GM12878 (cell line): ENCODE measurements at regions not wholly inside any gene's neighbourhood (a gene's known extent, or its start where the extent isn't known, plus 50 kb on each side); places are given as distances from the start of the nearest gene placed in this dataset.

Source experiments
- ATAC-seq: fragments of 200-7000 bp; cut with Tn5 transposase; 3 replicates; pipeline ENCODE4 v1.9.1; 2020; ENCODE audit warnings: mild to moderate bottlenecking, moderate library complexity
- BruUV-seq: library from RNA; stranded (reverse); fragments of 400-500 nt; replicated peaks from 2 replicates; lab custom pipeline; 2021; lab: Mats Ljungman, UMichigan
- CTCF ChIA-PET: fragments of 300-600 bp; sonication (Branson Sonifier 250); formaldehyde crosslinking; extraction: SDS; loops from one replicate; lab custom pipeline; 2021; ENCODE audit warnings: inconsistent platforms; lab: Yijun Ruan, JAX
- POLR2A ChIA-PET: fragments of 350-600 bp; formaldehyde crosslinking; extraction: SDS; loops from one replicate; lab custom pipeline; 2021; ENCODE audit warnings: inconsistent platforms; lab: Charles Lee
- RAD21 ChIA-PET: fragments of 300-600 bp; sonication (Branson Sonifier 250); formaldehyde crosslinking; loops from one replicate; lab custom pipeline; 2023; ENCODE audit warnings: antibody characterized with exemption; ENCODE audit not compliant: unreplicated experiment; lab: Charles Lee
- SMC1A ChIA-PET: fragments of 300-600 bp; sonication (Branson Sonifier 250); formaldehyde crosslinking; loops from one replicate; lab custom pipeline; 2023; ENCODE audit not compliant: unreplicated experiment, uncharacterized antibody; lab: Charles Lee
- DNase-seq: peaks from one replicate; pipeline ENCODE4 v3.0.0-alpha.2; 2011; ENCODE audit warnings: low read depth, low spot score
- FAIRE-seq: peaks from 3 replicates; lab custom pipeline; 2011; peaks lifted over from hg19 to GRCh38; lab: Jason Lieb, UNC
- H2AFZ ChIP-seq: 2 replicates; pipeline ENCODE4 v1.6.0; 2011; ENCODE audit warnings: low read depth, low read length, control low read depth; ENCODE audit not compliant: control insufficient read depth
- H3K27ac ChIP-seq: 2 replicates; pipeline ENCODE4 v1.5.1; 2011; ENCODE audit warnings: control low read depth; ENCODE audit not compliant: control insufficient read depth, insufficient read depth
- H3K27me3 ChIP-seq, 2 experiments: replicated peaks in 1 of 2; 2 replicates each; pipeline versions ENCODE4 v1.6.0 to v1.6.1; 2011; ENCODE audit warnings: low read length in 1 of 2; ENCODE audit not compliant: control insufficient read depth in 2 of 2, insufficient read depth in 2 of 2
- H3K36me3 ChIP-seq, 2 experiments: 2 replicates each; pipeline ENCODE4 v1.5.1; 2011; ENCODE audit warnings: low read length in 1 of 2; ENCODE audit not compliant: control insufficient read depth in 2 of 2, insufficient read depth in 2 of 2
- H3K4me1 ChIP-seq: 2 replicates; pipeline ENCODE4 v1.6.1; 2011; ENCODE audit warnings: mild to moderate bottlenecking, low read length, moderate library complexity, mixed read lengths; ENCODE audit not compliant: control insufficient read depth, insufficient read depth
- H3K4me2 ChIP-seq: 2 replicates; pipeline ENCODE4 v1.6.0; 2011; ENCODE audit warnings: control low read depth; ENCODE audit not compliant: control insufficient read depth, insufficient read depth
- H3K4me3 ChIP-seq: fragments of 200-600 bp; sonication (generic); 2 replicates; pipeline ENCODE4 v1.5.1; 2016
- H3K79me2 ChIP-seq: 2 replicates; pipeline ENCODE4 v1.6.0; 2011; ENCODE audit warnings: low read length; ENCODE audit not compliant: control insufficient read depth, insufficient read depth
- H3K9ac ChIP-seq: 2 replicates; pipeline ENCODE4 v1.8.0; 2011; ENCODE audit warnings: low read length, control low read depth, mixed read lengths; ENCODE audit not compliant: control insufficient read depth, insufficient read depth
- H3K9me3 ChIP-seq: replicated peaks from 3 replicates; pipeline ENCODE4 v1.5.1; 2011; ENCODE audit warnings: mild to moderate bottlenecking, low read length; ENCODE audit not compliant: control insufficient read depth, insufficient read depth
- H4K20me1 ChIP-seq: 2 replicates; pipeline ENCODE4 v1.6.0; 2011; ENCODE audit not compliant: control insufficient read depth, insufficient read depth
- BRCA1 ChIP-seq: IDR thresholded peaks from 2 replicates; pipeline ENCODE4 v1.6.1; 2011; ENCODE audit warnings: low read depth, low read length, improper control_type of control experiment
- EZH2 ChIP-seq: IDR thresholded peaks from 2 replicates; pipeline ENCODE4 v1.6.1; 2012; ENCODE audit warnings: low read depth, mild to moderate bottlenecking, control low read depth, inconsistent platforms, low read length, borderline replicate concordance; ENCODE audit not compliant: control insufficient read depth
- HCFC1 ChIP-seq: fragments of 150-350 bp; IDR thresholded peaks from 2 replicates; pipeline ENCODE4 v1.6.1; 2014; ENCODE audit warnings: low read length
- JUND ChIP-seq: IDR thresholded peaks from 2 replicates; pipeline ENCODE4 v1.6.1; 2012; ENCODE audit warnings: low read depth, mild to moderate bottlenecking, low read length, improper control_type of control experiment, moderate library complexity
- LARP7 ChIP-seq: fragments of 450-650 bp; IDR thresholded peaks from 2 replicates; pipeline ENCODE4 v1.6.1; 2017; ENCODE audit warnings: mild to moderate bottlenecking
- MLLT1 ChIP-seq: fragments of 450-650 bp; IDR thresholded peaks from 2 replicates; pipeline ENCODE4 v1.6.1; 2016; ENCODE audit warnings: mild to moderate bottlenecking
- NRF1 ChIP-seq: conservative IDR thresholded peaks from 2 replicates; pipeline ENCODE4 v1.6.1; 2011; ENCODE audit warnings: mild to moderate bottlenecking, low read depth, low read length, improper control_type of control experiment
- PAX8 ChIP-seq: fragments of 450-650 bp; IDR thresholded peaks from 2 replicates; pipeline ENCODE4 v1.6.1; 2017; ENCODE audit warnings: mild to moderate bottlenecking, moderate library complexity
- TBL1XR1 ChIP-seq: IDR thresholded peaks from 2 replicates; pipeline ENCODE4 v1.6.1; 2012; ENCODE audit warnings: low read depth, low read length, improper control_type of control experiment
- ZNF592 ChIP-seq: fragments of 450-650 bp; IDR thresholded peaks from 2 replicates; pipeline ENCODE4 v1.6.1; 2017; ENCODE audit warnings: mild to moderate bottlenecking, moderate library complexity
- WGBS: methylation state at CpG from one replicate; pipeline ENCODE4 v1.1.6; 2016; ENCODE audit warnings: low lambda C conversion rate; ENCODE audit not compliant: insufficient replicate concordance, insufficient coverage; ENCODE audit errors: missing lambda C conversion rate; 5-methylcytosine and 5-hydroxymethylcytosine counted together
- in situ Hi-C: fragments of 300-500 bp; cut with MboI; formaldehyde crosslinking; loops from 9 replicates; pipeline ENCODE4 v1.14.3; 2018; ENCODE audit warnings: mixed read lengths
- intact Hi-C: fragments of 100-400 bp; cut with micrococcal nuclease; formaldehyde crosslinking; loops from one replicate; pipeline ENCODE4 v1.14.2; 2022; ENCODE audit not compliant: unreplicated experiment

- TF ChIP-seq BRCA1, result no peak
- TF ChIP-seq EZH2, result no peak
- TF ChIP-seq JUND, result no peak
- no peak for TF ChIP-seq MLLT1
- TF ChIP-seq PAX8, result no peak
- no peak for TF ChIP-seq HCFC1
- no peak for TF ChIP-seq ZNF592
- TF ChIP-seq TBL1XR1, result no peak
- TF ChIP-seq NRF1, result no peak
- no peak for TF ChIP-seq LARP7
- no peak overlapping the region for H3K9ac ChIP-seq
- H3K36me3 ChIP-seq, result no peaks in the 10 kb centered on the region
- no peak overlapping the region for H2AFZ ChIP-seq
- no peak for FAIRE-seq
- intact Hi-C loops, result no loop called here
- BruUV-seq, result no TSS peak
- H3K27me3 ChIP-seq, result no peaks in the 10 kb centered on the region
- H3K9me3 ChIP-seq, result no peaks in the 10 kb centered on the region; the same call in 2 of the 3 replicates
- no peaks in the 10 kb centered on the region for H3K4me1 ChIP-seq
- H3K4me3 ChIP-seq, result no peak overlapping the region
- in situ Hi-C loops, result no loop called here
- no peaks in the 10 kb centered on the region for H4K20me1 ChIP-seq
- no peaks in the 10 kb centered on the region for H3K79me2 ChIP-seq
- no peak overlapping the region for H3K4me2 ChIP-seq
- SMC1A ChIA-PET, result no interaction called here
- POLR2A ChIA-PET, result no interaction called here
- WGBS, result 61% methylated on average over 5 of the region's 5 CpGs
- DNase-seq, result no peak
- H3K27ac ChIP-seq, result no peak overlapping the region
- ATAC-seq, result no peak
- CTCF ChIA-PET, result no interaction called here
- RAD21 ChIA-PET, result no interaction called here
Observed at GRCh38 chr9:79020276-79020675, 551.5 kb upstream of the TLE4 start.
